ENCODE measurements at regions not wholly inside any gene's neighbourhood (a gene's known extent, or its start where the extent isn't known, plus 50 kb on each side); places are given as distances from the start of the nearest gene placed in this dataset.

DNA sequence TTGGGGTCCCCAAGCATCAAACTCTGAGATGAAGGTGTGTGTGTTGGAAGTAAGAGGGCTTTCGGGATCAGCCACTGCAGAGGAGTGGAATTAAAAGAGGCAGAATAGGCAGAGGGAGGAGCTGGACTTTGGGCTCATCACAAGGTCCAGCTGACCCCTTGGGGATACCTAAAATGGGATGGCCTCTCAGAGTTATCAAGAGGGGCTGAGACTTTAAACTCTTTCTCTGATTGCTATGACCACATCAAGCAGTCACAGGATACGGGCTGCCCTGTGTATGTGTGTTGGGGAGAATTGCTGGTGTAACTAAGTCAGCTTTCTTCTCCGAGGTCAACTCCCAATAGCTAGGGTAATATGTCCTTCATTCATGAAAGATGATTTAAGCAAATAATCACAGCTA is 127.7 kb upstream of the SLC14A2 start:
- Histone ChIP-seq H3K9me3 (ENCODE audit: control insufficient read depth in 1 of 2, insufficient read depth in 1 of 2, low read length in 2 of 2) (no peaks in the 10 kb centered on the region), H3K4me3 (ENCODE audit: low read length) (no peak overlapping the region), H3K27me3 (ENCODE audit: control insufficient read depth in 1 of 2, insufficient read depth in 2 of 2, low read length in 2 of 2) (peaks cover 3 to 19% of the 10 kb centered on the region in 2 experiments), H3K4me1 (ENCODE audit: insufficient read depth, low read length) (no peaks in the 10 kb centered on the region), H3K36me3 (ENCODE audit: insufficient read depth, low read length) (no peaks in the 10 kb centered on the region), H3K27ac (ENCODE audit: low read depth in 1 of 2, low read length in 2 of 2) (no peak overlapping the region)
- ATAC-seq (ENCODE audit: poor library complexity) (no peak), DNase-seq (no peak)
- Mint-ChIP-seq H3K36me3 (ENCODE audit: low read depth) (no peaks in the 10 kb centered on the region), H3K27me3 (peaks cover 16% of the 10 kb centered on the region), H3K9me3 (no peaks in the 10 kb centered on the region), H3K4me1 (ENCODE audit: low read depth) (no peaks in the 10 kb centered on the region), H3K27ac (no peak overlapping the region), H3K4me3 (no peak overlapping the region)
- ChIA-PET POLR2A (no interaction called here), CTCF (no interaction called here)
- no peak for TF ChIP-seq CTCF (IDR thresholded peaks at IDR 0.05)
- intact Hi-C loops (cut with DNase I, micrococcal nuclease) = no loop called here

- no peaks in the 10 kb centered on the region for H3K4me1 ChIP-seq (ENCODE audit: insufficient read depth, low read length)
- DNase-seq = no peak
- H3K9me3 ChIP-seq (ENCODE audit: control insufficient read depth in 1 of 2, insufficient read depth in 1 of 2, low read length in 2 of 2) = no peaks in the 10 kb centered on the region
- H3K27ac Mint-ChIP-seq = no peak overlapping the region
- H3K27me3 ChIP-seq (ENCODE audit: control insufficient read depth in 1 of 2, insufficient read depth in 2 of 2, low read length in 2 of 2) = peaks cover 0 to 14% of the 10 kb centered on the region in 2 experiments
- H3K27ac ChIP-seq (ENCODE audit: low read depth in 1 of 2, low read length in 2 of 2) = no peak overlapping the region
- POLR2A ChIA-PET = no interaction called here
- no peak for TF ChIP-seq CTCF (IDR thresholded peaks at IDR 0.05)
- no peaks in the 10 kb centered on the region for H3K36me3 Mint-ChIP-seq (ENCODE audit: low read depth)
- no peaks in the 10 kb centered on the region for H3K36me3 ChIP-seq (ENCODE audit: insufficient read depth, low read length)
- H3K4me3 Mint-ChIP-seq = no peak overlapping the region
- peaks cover 9% of the 10 kb centered on the region for H3K27me3 Mint-ChIP-seq
- H3K4me3 ChIP-seq (ENCODE audit: low read length) = no peak overlapping the region
- H3K9me3 Mint-ChIP-seq = no peaks in the 10 kb centered on the region
- H3K4me1 Mint-ChIP-seq (ENCODE audit: low read depth) = no peaks in the 10 kb centered on the region
- ATAC-seq (ENCODE audit: poor library complexity) = no peak
- CTCF ChIA-PET = no interaction called here
- intact Hi-C loops (cut with DNase I, micrococcal nuclease) = no loop called here
These were observed 126.6 kb upstream of the SLC14A2 start for GRCh38 chr18:45488645-45489044.

- no peak for DNase-seq
- POLR2A ChIA-PET = no interaction called here
- H3K9me3 ChIP-seq (ENCODE audit: control insufficient read depth in 1 of 2, insufficient read depth in 1 of 2, low read length in 2 of 2) = no peaks in the 10 kb centered on the region
These were observed 121.4 kb upstream of the SLC14A2 start for GRCh38 chr18:45493830-45494229.

More at GRCh38 chr18:45493830-45494229, 121.4 kb upstream of the SLC14A2 start:
- Histone ChIP-seq H3K4me3 (ENCODE audit: low read length) (no peak overlapping the region), H3K27ac (ENCODE audit: low read depth in 1 of 2, low read length in 2 of 2) (no peak overlapping the region), H3K27me3 (ENCODE audit: control insufficient read depth in 1 of 2, insufficient read depth in 2 of 2, low read length in 2 of 2) (no peaks in the 10 kb centered on the region), H3K36me3 (ENCODE audit: insufficient read depth, low read length) (no peaks in the 10 kb centered on the region), H3K4me1 (ENCODE audit: insufficient read depth, low read length) (no peaks in the 10 kb centered on the region)
- Mint-ChIP-seq H3K9me3 (no peaks in the 10 kb centered on the region), H3K36me3 (ENCODE audit: low read depth) (no peaks in the 10 kb centered on the region), H3K4me3 (no peak overlapping the region), H3K27me3 (peaks cover 7% of the 10 kb centered on the region), H3K27ac (no peak overlapping the region), H3K4me1 (ENCODE audit: low read depth) (no peaks in the 10 kb centered on the region)
- TF ChIP-seq CTCF (IDR thresholded peaks at IDR 0.05) = no peak
- intact Hi-C loops (cut with DNase I, micrococcal nuclease) = no loop called here
- CTCF ChIA-PET = no interaction called here
- no peak for ATAC-seq (ENCODE audit: poor library complexity)
